GM10266 (cell line): ENCODE measurements at regions not wholly inside any gene's neighbourhood (a gene's known extent, or its start where the extent isn't known, plus 50 kb on each side); places are given as distances from the start of the nearest gene placed in this dataset.
"Not testable (repeated sequence)": the region's sequence is repeated elsewhere in the genome, so short reads cannot be mapped to it uniquely, and the experiment has no call there.

Experiments used
- DNase-seq: peaks from one replicate; pipeline ENCODE4 v3.0.0; 2012; ENCODE audit errors: extremely low spot score
- CTCF ChIP-seq: IDR thresholded peaks from 2 replicates; pipeline ENCODE4 v1.5.1; 2012; ENCODE audit warnings: mild to moderate bottlenecking, low read depth; ENCODE audit not compliant: control insufficient read depth, insufficient read depth; ENCODE audit errors: missing control alignments

DNA sequence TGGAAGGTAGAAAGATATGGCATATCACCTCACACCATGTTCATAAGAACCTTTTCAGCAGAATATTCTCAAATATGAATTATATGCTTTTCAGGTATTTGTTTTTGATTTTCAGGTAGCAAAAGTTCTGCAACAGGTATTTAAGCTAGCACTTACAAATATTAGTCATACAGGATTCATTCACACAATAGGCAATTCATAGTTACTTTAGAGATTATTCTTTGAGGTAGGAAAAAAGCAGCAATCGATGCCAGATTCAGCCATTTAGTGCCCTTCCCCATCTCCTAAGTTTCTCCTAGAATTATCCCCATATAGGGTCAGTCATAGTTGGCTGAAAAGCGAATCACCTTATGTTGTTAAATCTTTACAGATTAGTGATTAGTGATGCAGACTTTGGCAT lies 177.4 kb upstream of the MMADHC start:
- TF ChIP-seq CTCF, result no peak
- DNase-seq, result no peak

GRCh38 chr2:149763358-149763757 lies 175.8 kb upstream of the MMADHC start:
- no peak for TF ChIP-seq CTCF
- DNase-seq, result no peak

- no peak for TF ChIP-seq CTCF
- DNase-seq, result no peak
Measured at GRCh38 chr2:149761611-149762010, 174.0 kb upstream of the MMADHC start.

DNA sequence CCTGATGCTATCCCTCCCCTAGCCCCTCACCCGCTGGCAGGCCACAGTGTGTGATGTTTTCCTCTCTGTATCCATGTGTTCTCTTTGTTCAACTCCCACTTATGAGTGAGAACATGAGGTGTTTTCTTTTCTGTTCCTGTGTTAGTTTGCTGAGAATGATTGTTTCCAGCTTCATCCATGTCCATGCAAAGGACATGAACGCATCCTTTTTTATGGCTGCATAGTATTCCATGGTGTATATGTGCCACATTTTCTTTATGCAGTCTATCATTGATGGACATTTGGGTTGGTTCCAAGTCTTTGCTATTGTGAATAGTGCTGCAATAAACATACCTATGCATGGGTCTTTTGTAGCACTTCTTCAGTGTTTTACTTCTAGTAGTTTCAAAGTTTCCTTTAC lies 171.8 kb upstream of the MMADHC start:
- not testable (repeated sequence) for DNase-seq

GRCh38 chr2:149754722-149755121 lies 167.1 kb upstream of the MMADHC start:
- not testable (repeated sequence) for DNase-seq

DNA sequence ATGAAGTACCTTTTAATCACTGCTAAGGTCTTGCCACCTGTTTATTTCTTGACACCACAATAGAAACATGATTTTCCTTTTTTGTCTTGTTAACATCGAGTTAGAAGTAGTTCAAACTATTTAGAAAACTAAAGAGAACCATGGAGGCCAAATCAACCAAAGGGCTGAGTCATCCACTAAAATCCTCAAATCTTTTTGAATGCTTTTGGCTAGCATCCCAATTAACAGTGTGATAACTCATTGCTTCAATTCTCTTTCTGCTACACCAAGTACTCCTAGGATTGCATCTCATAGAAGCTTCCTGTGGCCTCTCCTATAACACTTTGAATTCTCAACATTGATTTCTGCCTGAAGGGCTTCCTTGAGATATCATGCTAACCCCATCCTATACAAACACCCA lies 159.9 kb upstream of the MMADHC start:
- DNase-seq, result no peak
- no peak for TF ChIP-seq CTCF

DNA sequence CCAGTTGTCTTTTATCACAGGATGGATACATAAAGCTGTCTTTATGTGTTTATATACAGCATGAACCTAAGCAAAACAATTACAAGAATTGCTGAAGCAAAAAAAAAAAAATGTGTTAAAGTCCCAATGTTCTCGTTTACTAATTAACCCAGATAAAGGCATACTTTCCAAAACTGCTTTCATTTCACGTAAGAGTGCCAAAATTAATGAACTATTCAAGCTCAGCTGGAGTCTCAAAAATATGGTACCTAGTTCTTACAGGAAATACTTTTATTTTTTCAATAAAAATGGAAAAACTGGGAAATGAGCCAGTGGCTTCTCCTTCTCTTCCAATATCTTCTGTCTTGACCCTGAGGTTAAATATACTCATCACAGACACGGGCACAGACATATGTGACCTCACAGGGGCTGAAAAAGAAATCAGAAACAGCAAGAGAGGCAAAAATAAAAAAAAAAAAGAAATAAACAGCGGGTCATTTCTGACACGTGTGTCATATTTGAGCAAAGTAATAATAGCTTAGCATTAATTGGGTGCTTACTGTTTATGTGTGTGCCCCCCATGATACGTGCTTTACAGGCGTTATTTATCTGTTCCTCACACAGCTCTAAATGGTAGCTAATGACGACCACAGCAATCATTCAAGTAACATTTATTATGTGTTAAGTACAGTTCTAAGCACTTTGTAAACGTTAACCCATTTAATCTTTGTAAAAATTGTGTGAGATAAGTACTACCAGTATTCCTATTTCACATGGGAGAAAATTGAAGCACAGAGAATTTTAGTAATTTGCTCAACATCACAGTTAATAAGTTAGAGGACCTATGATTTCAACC lies 158.0 kb upstream of the MMADHC start:
- no peak for TF ChIP-seq CTCF
- DNase-seq, result no peak

GRCh38 chr2:149744865-149745264 lies 157.3 kb upstream of the MMADHC start:
- no peak for DNase-seq
- TF ChIP-seq CTCF, result no peak
